Endodermal cell (in vitro differentiated cells): ENCODE measurements at regions not wholly inside any gene's neighbourhood (a gene's known extent, or its start where the extent isn't known, plus 50 kb on each side); places are given as distances from the start of the nearest gene placed in this dataset.

Experiments used
- DNase-seq: peaks from one replicate; pipeline ENCODE4 v3.0.0-alpha.2; 2017
- H3K27ac ChIP-seq: 2 replicates; pipeline ENCODE4 v1.5.1; 2013; ENCODE audit warnings: mild to moderate bottlenecking, low read depth, low read length, moderate library complexity
- H3K27me3 ChIP-seq: 2 replicates; pipeline ENCODE4 v1.6.1; 2013; ENCODE audit warnings: mild to moderate bottlenecking, low read length, moderate library complexity; ENCODE audit not compliant: insufficient read depth, control insufficient read depth, poor library complexity, severe bottlenecking
- H3K36me3 ChIP-seq: 2 replicates; pipeline ENCODE4 v1.7.0; 2013; ENCODE audit warnings: mild to moderate bottlenecking, low read length, moderate library complexity; ENCODE audit not compliant: control insufficient read depth, insufficient read depth
- H3K4me1 ChIP-seq: one replicate; pipeline ENCODE4 v1.7.0; 2013; ENCODE audit warnings: low read length; ENCODE audit not compliant: control insufficient read depth, insufficient read depth
- H3K4me3 ChIP-seq: 2 replicates; pipeline ENCODE4 v1.5.1; 2013; ENCODE audit warnings: mild to moderate bottlenecking, low read length, moderate library complexity
- H3K9ac ChIP-seq: 2 replicates; pipeline ENCODE4 v1.6.1; 2013; ENCODE audit warnings: mild to moderate bottlenecking, low read length, moderate library complexity; ENCODE audit not compliant: poor library complexity, severe bottlenecking; ENCODE audit errors: extremely low read depth
- H3K9me3 ChIP-seq: 2 replicates; pipeline ENCODE4 v1.6.1; 2013; ENCODE audit warnings: mild to moderate bottlenecking, low read length, moderate library complexity; ENCODE audit not compliant: control insufficient read depth
- H3K27ac Mint-ChIP-seq: 2 replicates; pipeline ENCODE4 v1.8.0; 2020; ENCODE audit warnings: mixed read lengths
- H3K27me3 Mint-ChIP-seq: 2 replicates; pipeline ENCODE4 v1.8.0; 2021; ENCODE audit warnings: mild to moderate bottlenecking, mixed read lengths; ENCODE audit not compliant: insufficient read depth
- H3K36me3 Mint-ChIP-seq: 2 replicates; pipeline ENCODE4 v1.8.0; 2020; ENCODE audit warnings: low read depth, mixed read lengths
- H3K4me1 Mint-ChIP-seq: 2 replicates; pipeline ENCODE4 v1.8.0; 2020; ENCODE audit warnings: mixed read lengths
- H3K4me3 Mint-ChIP-seq: 2 replicates; pipeline ENCODE4 v1.8.0; 2020; ENCODE audit warnings: mild to moderate bottlenecking, moderate library complexity, mixed read lengths
- H3K9me3 Mint-ChIP-seq: 2 replicates; pipeline ENCODE4 v1.8.0; 2020; ENCODE audit warnings: mild to moderate bottlenecking, mixed read lengths
- WGBS, 2 experiments: methylation state at CpG; one replicate each; pipeline versions ENCODE4 v1.1.5 to v1.1.7; 2013; ENCODE audit warnings: missing lambda C conversion rate in 2 of 2, mixed read lengths in 1 of 2; ENCODE audit not compliant: insufficient coverage in 1 of 2, insufficient read length in 1 of 2; 5-methylcytosine and 5-hydroxymethylcytosine counted together
- TF ChIP-seq, protein P1 (sequence below): fragments of 200-600 bp; sonication (generic); conservative IDR thresholded peaks from 2 replicates; pipeline ENCODE4 v1.5.0; 2021; ENCODE audit warnings: antibody characterized with exemption, mild to moderate bottlenecking

DNA sequence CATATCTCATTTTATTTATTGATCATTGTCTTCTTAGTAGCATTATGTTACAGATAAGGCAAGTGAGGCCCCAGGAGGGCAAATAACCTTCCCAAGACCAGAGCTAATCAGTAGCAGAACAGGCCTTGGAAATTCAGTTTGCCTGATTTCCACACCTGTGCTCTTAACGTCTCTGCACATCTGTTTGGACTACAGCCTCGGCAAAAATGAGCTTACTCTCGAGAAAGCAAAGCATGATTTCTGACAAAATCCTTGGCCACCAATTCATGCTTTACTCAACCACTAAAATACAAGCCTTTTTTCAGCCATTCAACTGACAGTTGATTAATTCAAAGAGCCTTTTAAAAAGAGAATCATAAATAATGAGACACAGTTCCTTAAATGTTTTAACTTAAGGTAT is 309.3 kb upstream of the HTR2A start:
- H3K9me3 Mint-ChIP-seq = peaks cover 22% of the 10 kb centered on the region
- Histone ChIP-seq H3K27ac (no peak overlapping the region), H3K4me3 (no peak overlapping the region), H3K4me1 (no peaks in the 10 kb centered on the region), H3K27me3 (peaks cover 74% of the 10 kb centered on the region), H3K36me3 (no peaks in the 10 kb centered on the region), H3K9ac (no peak overlapping the region), H3K9me3 (peaks cover 21% of the 10 kb centered on the region)
- peaks cover 52% of the 10 kb centered on the region for H3K27me3 Mint-ChIP-seq
- TF ChIP-seq, protein P1, sequence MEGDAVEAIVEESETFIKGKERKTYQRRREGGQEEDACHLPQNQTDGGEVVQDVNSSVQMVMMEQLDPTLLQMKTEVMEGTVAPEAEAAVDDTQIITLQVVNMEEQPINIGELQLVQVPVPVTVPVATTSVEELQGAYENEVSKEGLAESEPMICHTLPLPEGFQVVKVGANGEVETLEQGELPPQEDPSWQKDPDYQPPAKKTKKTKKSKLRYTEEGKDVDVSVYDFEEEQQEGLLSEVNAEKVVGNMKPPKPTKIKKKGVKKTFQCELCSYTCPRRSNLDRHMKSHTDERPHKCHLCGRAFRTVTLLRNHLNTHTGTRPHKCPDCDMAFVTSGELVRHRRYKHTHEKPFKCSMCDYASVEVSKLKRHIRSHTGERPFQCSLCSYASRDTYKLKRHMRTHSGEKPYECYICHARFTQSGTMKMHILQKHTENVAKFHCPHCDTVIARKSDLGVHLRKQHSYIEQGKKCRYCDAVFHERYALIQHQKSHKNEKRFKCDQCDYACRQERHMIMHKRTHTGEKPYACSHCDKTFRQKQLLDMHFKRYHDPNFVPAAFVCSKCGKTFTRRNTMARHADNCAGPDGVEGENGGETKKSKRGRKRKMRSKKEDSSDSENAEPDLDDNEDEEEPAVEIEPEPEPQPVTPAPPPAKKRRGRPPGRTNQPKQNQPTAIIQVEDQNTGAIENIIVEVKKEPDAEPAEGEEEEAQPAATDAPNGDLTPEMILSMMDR = no peak
- no peak overlapping the region for H3K27ac Mint-ChIP-seq
- WGBS, 2 experiments = 67 to 72% methylated on average over 1 to 3 of the region's 3 CpGs
- peaks cover 17% of the 10 kb centered on the region for H3K4me1 Mint-ChIP-seq
- no peak for DNase-seq
- H3K4me3 Mint-ChIP-seq = no peak overlapping the region
- H3K36me3 Mint-ChIP-seq = no peaks in the 10 kb centered on the region

DNA sequence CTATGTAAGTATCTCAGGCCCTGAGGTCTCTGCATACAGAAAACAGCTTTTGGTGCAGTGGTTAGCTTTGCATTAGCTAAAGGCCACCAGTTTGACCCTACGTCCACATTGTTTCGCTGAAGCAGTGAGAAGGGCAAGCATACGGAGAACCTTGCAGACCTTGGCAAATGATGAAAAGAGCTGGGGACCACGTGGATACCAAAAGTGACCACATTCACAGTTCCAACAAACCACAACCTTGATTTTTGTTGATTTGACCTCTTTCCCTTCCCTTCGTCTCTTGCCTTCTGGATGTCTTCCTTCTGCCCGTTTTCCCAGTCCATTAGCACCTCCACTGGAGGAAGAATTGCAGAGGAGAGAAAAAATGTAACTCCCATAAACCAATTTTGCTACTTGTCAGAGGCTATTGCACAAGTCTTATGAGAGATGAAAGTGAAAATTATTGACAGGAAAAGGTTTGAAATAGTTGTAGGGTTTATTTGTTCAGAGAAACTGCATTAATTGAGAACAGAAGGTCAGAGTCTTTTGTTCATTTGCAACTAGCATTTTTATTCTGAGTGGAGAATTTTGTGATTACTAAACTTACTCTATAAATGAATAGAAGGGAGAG is 293.9 kb upstream of the HTR2A start:
- Mint-ChIP-seq H3K4me3 (no peak overlapping the region), H3K9me3 (no peaks in the 10 kb centered on the region)
- WGBS, 2 experiments = 85 to 96% methylated on average over 4 to 6 of the region's 6 CpGs

DNA sequence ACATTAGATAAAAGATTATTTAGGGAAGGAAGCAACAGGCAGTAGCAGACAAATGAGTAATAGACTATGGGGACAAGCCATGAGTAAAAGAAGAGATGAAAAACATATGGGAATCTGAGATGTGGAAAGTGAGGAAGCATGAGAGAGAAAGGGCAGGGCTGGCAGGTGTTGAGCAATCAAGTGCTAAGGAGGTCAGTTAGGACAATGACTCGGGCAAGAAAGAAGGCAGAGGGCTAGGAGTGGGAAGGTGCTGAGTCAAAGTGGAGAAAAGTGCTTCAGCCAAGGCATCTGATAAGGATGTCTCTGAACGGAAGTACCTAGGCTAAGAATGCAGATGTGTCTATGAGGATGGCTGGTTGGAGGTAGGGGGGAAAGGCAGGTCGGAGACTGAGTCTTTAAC is 291.9 kb upstream of the HTR2A start:
- H3K27me3 ChIP-seq = peaks cover 4% of the 10 kb centered on the region
- Mint-ChIP-seq H3K4me1 (no peaks in the 10 kb centered on the region), H3K4me3 (no peak overlapping the region), H3K27me3 (no peaks in the 10 kb centered on the region), H3K36me3 (no peaks in the 10 kb centered on the region), H3K27ac (no peak overlapping the region), H3K9me3 (no peaks in the 10 kb centered on the region)
- H3K4me1 ChIP-seq = no peaks in the 10 kb centered on the region
- no peaks in the 10 kb centered on the region for H3K9me3 ChIP-seq
- H3K27ac ChIP-seq = no peak overlapping the region
- WGBS, 2 experiments = 88% methylated on average over 3 of the region's 3 CpGs; no CpG with 5 or more reads in 1 of the 2 experiments
- TF ChIP-seq, protein P1 = no peak
- H3K9ac ChIP-seq = no peak overlapping the region
- no peak for DNase-seq
- H3K4me3 ChIP-seq = no peak overlapping the region
- no peaks in the 10 kb centered on the region for H3K36me3 ChIP-seq

More for the DNA sequence above, 293.9 kb upstream of the HTR2A start:
- H3K4me3 ChIP-seq = no peak overlapping the region
- H3K27ac ChIP-seq = no peak overlapping the region
- H3K27me3 Mint-ChIP-seq = peaks cover 5% of the 10 kb centered on the region
- peaks cover 11% of the 10 kb centered on the region for H3K27me3 ChIP-seq
- H3K27ac Mint-ChIP-seq = no peak overlapping the region
- no peaks in the 10 kb centered on the region for H3K4me1 ChIP-seq
- H3K9ac ChIP-seq = no peak overlapping the region
- TF ChIP-seq, protein P1 = no peak
- no peaks in the 10 kb centered on the region for H3K9me3 ChIP-seq
- H3K36me3 Mint-ChIP-seq = no peaks in the 10 kb centered on the region
- no peak for DNase-seq
- no peaks in the 10 kb centered on the region for H3K4me1 Mint-ChIP-seq
- no peaks in the 10 kb centered on the region for H3K36me3 ChIP-seq
